Activated T-cell treated with anti-CD3 and anti-CD28 coated beads for 1 hour (primary cell): ENCODE measurements at regions not wholly inside any gene's neighbourhood (a gene's known extent, or its start where the extent isn't known, plus 50 kb on each side); places are given as distances from the start of the nearest gene placed in this dataset.

Source experiments
- DNase-seq: peaks from one replicate; pipeline ENCODE4 v3.0.0-alpha.2; 2020; ENCODE audit warnings: low read depth

GRCh38 chr9:89768650-89769071 is 163.8 kb downstream of the GADD45G start:
- DNase-seq = no peak

GRCh38 chr9:89770531-89771174 is 165.8 kb downstream of the GADD45G start:
- no peak for DNase-seq

- no peak for DNase-seq
Observed at GRCh38 chr9:89771205-89771604, 166.4 kb downstream of the GADD45G start.

- DNase-seq = no peak
Observed at GRCh38 chr9:89773170-89773569, 168.4 kb downstream of the GADD45G start.

- DNase-seq = no peak
Observed at GRCh38 chr9:89774858-89775370, 170.1 kb downstream of the GADD45G start.

- no peak for DNase-seq
Observed at GRCh38 chr9:89775641-89776040, 170.8 kb downstream of the GADD45G start.

- no peak for DNase-seq
Observed at GRCh38 chr9:89776795-89777525, 172.1 kb downstream of the GADD45G start.

- no peak for DNase-seq
Observed at GRCh38 chr9:89777544-89777943, 172.7 kb downstream of the GADD45G start.

GRCh38 chr9:89778100-89779090 is 173.6 kb downstream of the GADD45G start:
- no peak for DNase-seq

- no peak for DNase-seq
Observed at GRCh38 chr9:89779405-89780203, 174.8 kb downstream of the GADD45G start.

- DNase-seq = no peak
Observed at GRCh38 chr9:89780959-89781358, 176.1 kb downstream of the GADD45G start.

GRCh38 chr9:89781838-89782540 is 177.2 kb downstream of the GADD45G start:
- DNase-seq = no peak

- DNase-seq = no peak
Observed at GRCh38 chr9:89786655-89787054, 181.8 kb downstream of the GADD45G start.

- DNase-seq = no peak
Observed at GRCh38 chr9:89787595-89787994, 182.8 kb downstream of the GADD45G start.

GRCh38 chr9:89788434-89788833 is 183.6 kb downstream of the GADD45G start:
- DNase-seq = no peak

- DNase-seq = no peak
Observed at GRCh38 chr9:89789922-89790510, 185.2 kb downstream of the GADD45G start.

GRCh38 chr9:89790542-89791109 is 185.8 kb downstream of the GADD45G start:
- DNase-seq = no peak

- DNase-seq = no peak
Observed at GRCh38 chr9:89791754-89792153, 186.9 kb downstream of the GADD45G start.

GRCh38 chr9:89792189-89793123 is 187.6 kb downstream of the GADD45G start:
- no peak for DNase-seq
